ENCODE measurements at regions not wholly inside any gene's neighbourhood (a gene's known extent, or its start where the extent isn't known, plus 50 kb on each side); places are given as distances from the start of the nearest gene placed in this dataset.

GRCh38 chr6:163688739-163689362, 274.3 kb downstream of the QKI start:
- DNase-seq (ENCODE audit: low read depth in 1 of 2, low spot score in 1 of 2), result no peak

GRCh38 chr6:163687075-163687474, 272.6 kb downstream of the QKI start:
- no peak for DNase-seq (ENCODE audit: low read depth in 1 of 2, low spot score in 1 of 2)

GRCh38 chr6:163686301-163686700, 271.8 kb downstream of the QKI start:
- DNase-seq (ENCODE audit: low read depth in 1 of 2, low spot score in 1 of 2), result no peak

GRCh38 chr6:163683105-163683622, 268.6 kb downstream of the QKI start:
- no peak for DNase-seq (ENCODE audit: low read depth in 1 of 2, low spot score in 1 of 2)

GRCh38 chr6:163679753-163680152, 265.2 kb downstream of the QKI start:
- DNase-seq (ENCODE audit: low read depth in 1 of 2, low spot score in 1 of 2), result no peak

DNA sequence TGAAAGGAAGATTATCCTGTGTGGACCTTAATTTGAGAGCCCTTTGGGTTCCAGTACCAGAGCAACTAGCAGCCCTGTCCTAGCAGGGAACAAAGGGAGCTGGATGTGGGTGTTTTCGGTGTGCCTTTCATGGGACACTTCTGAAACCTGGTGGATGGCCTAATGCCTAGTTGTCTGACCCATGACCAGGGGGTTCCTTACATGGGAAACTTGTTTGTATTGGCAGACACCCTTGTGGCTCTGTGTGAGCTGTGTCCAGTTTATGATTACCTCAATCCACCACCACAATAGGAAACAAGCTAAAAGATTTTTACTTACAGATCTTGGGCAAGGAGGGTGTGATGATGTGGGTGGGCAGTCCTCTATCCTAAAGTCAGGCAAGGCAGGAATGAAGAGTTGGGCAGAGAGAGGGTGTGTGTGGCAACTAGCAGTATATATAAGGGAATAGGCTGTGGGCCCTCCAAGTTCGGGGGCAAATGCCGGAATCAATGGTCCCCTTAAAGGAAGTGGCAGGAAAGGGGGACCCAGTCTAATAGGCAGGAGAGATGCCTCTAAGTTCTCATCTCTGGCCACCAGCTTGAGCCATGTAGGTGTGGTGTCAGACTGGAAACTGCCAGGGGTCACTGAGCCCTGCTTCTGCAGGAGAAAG, 264.6 kb downstream of the QKI start:
- DNase-seq (ENCODE audit: low read depth in 1 of 2, low spot score in 1 of 2), result no peak

DNA sequence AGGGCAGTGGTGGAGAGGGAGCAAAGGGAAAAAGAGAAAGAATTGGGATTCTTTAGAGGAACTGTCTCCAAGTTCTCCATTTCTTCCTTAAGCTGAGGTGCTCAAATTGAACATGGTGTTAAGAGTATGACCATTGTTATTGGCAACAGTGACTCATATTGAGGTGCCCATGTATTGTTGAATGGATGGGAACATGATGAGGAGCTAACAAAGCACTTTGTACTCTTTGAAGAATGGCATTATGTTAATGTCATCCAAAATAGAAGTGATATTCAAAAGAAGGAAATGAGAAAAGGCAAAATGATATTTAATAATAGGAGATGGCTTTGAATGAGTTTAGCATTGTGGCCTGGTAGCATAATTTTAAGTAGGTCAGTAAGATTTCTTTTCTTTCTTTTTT, 261.1 kb downstream of the QKI start:
- DNase-seq (ENCODE audit: low read depth in 1 of 2, low spot score in 1 of 2), result no peak

GRCh38 chr6:163672710-163673109, 258.2 kb downstream of the QKI start:
- no peak for DNase-seq (ENCODE audit: low read depth in 1 of 2, low spot score in 1 of 2)

GRCh38 chr6:163671791-163672190, 257.3 kb downstream of the QKI start:
- no peak for DNase-seq (ENCODE audit: low read depth in 1 of 2, low spot score in 1 of 2)

DNA sequence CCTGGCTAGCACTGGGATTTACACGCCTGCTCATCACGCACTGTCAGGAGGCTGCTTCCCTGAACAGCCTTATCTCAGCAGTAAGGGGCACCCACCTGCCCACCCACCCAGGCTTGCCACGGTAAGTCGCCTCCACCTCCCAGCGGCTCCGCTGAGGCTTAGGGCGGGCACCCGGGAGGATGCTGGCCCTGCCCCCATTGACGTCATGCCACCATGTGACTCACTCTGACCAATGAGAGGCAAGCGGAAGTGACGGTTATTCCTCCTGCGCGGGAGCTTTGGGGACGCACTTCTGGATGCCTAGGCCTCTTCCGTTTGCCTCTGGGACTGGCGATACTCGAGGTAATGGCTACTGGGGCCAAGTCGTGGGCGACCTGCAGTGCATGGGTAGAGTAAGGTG, 256.8 kb downstream of the QKI start:
- DNase-seq (ENCODE audit: low read depth in 1 of 2, low spot score in 1 of 2), result no peak

- no peak for DNase-seq (ENCODE audit: low read depth in 1 of 2, low spot score in 1 of 2)
These were observed 255.8 kb downstream of the QKI start for GRCh38 chr6:163670336-163670735.

DNA sequence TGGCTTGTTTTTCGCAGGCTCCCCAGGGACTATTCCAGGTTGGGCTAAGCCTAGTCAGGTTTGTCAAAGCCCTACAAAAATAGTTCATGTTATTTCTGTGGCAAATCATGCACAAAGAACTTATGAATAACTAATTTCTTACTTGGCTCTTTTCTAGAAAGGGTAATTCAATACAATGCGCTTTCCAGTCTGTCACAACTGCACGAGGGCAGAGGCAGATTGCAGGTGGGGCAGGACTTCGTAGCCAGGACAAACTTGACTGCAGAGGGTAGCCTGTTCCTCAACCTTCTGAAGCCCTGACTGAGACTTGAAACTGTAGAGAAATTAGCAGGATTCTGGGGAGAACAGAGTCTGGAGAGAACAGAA, 253.5 kb downstream of the QKI start:
- no peak for DNase-seq (ENCODE audit: low read depth in 1 of 2, low spot score in 1 of 2)

GRCh38 chr6:163667372-163668060, 253.0 kb downstream of the QKI start:
- no peak for DNase-seq (ENCODE audit: low read depth in 1 of 2, low spot score in 1 of 2)

GRCh38 chr6:163665464-163665863, 250.9 kb downstream of the QKI start:
- no peak for DNase-seq (ENCODE audit: low read depth in 1 of 2, low spot score in 1 of 2)

GRCh38 chr6:163663575-163663974, 249.1 kb downstream of the QKI start:
- DNase-seq (ENCODE audit: low read depth in 1 of 2, low spot score in 1 of 2), result no peak

GRCh38 chr6:163662604-163663225, 248.2 kb downstream of the QKI start:
- DNase-seq (ENCODE audit: low read depth in 1 of 2, low spot score in 1 of 2), result no peak

- DNase-seq (ENCODE audit: low read depth in 1 of 2, low spot score in 1 of 2), result no peak
These were observed 246.8 kb downstream of the QKI start for GRCh38 chr6:163661272-163661671.

- DNase-seq (ENCODE audit: low read depth in 1 of 2, low spot score in 1 of 2), result no peak
These were observed 245.3 kb downstream of the QKI start for GRCh38 chr6:163659803-163660202.

DNA sequence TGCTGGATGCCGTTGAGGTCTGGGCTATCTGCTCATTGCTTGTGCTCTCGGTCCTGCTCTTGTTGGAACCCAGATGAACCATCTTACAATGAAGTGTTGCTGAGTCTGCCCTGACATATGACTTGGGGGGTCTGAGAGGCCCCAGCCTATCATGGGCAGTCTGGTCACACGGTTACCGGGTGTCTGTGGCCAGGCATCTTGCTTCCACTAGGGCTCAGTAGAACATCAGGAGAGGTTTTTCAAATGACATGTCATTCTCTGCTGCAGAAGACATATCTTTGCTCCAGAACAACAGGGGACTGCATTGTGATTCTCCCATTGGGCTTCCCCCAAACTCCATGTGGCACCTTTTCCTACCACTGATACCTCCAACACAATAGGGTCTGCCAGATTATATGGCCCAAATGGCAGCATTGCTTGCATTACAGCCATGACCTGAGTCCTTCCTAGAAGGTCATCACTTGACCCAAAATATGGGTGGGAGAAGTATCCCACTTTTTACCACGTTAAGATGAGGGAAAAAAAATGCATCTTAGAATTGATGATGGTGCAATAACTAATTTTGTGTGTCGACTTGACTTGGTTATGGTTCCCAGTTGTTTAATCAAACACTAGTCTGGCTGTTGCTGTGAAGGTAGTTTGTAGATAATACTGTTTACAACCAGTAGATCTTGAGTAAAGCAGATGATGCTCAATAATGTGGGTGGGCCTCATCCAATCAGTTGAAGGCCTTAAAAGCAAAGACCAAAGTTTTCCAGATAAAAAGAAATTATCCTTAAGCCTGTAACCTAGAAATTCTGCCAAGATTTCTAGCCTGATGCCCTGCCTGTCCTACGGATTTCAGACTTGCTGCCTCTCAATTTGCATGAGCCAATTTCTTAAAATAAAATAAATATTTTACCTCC, 241.0 kb downstream of the QKI start:
- DNase-seq (ENCODE audit: low read depth in 1 of 2, low spot score in 1 of 2), result no peak

GRCh38 chr6:163651915-163652668, 237.6 kb downstream of the QKI start:
- no peak for DNase-seq (ENCODE audit: low read depth in 1 of 2, low spot score in 1 of 2)

All from activated CD4-positive, alpha-beta T cell treated with anti-CD3 and anti-CD28 coated beads, Interleukin-2, amount 50 U/mL, for 24 hours (primary cell).